Activated CD4-positive, alpha-beta T cell treated with anti-CD3 and anti-CD28 coated beads, Interleukin-2, amount 50 U/mL, for 48 hours (primary cell): ENCODE measurements at regions not wholly inside any gene's neighbourhood (a gene's known extent, or its start where the extent isn't known, plus 50 kb on each side); places are given as distances from the start of the nearest gene placed in this dataset.
"Not testable (repeated sequence)": the region's sequence is repeated elsewhere in the genome, so short reads cannot be mapped to it uniquely, and the experiment has no call there.

ENCODE experiments used
- DNase-seq, 2 experiments: peaks; one replicate each; pipeline ENCODE4 v3.0.0-alpha.2; 2020

DNA sequence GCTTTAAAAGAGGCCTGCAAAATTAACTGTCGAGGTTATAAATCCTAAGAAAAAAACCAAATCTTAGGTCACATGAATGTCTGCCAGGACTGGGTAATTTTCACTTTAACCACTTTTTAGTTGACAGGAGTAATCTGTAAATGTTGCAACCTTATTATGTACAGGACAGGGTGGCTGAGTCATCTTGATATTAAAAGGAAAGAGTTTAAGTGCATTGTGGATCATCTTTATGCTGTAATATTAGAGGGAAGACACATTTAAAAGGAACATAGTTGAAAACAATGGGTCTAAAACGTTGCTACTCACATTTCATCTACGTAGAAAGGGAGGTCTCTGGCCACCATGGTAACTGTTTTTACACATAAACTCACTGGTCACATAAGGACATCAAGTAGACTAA, 115.5 kb downstream of the LSMEM1 start:
- no peak for DNase-seq

DNA sequence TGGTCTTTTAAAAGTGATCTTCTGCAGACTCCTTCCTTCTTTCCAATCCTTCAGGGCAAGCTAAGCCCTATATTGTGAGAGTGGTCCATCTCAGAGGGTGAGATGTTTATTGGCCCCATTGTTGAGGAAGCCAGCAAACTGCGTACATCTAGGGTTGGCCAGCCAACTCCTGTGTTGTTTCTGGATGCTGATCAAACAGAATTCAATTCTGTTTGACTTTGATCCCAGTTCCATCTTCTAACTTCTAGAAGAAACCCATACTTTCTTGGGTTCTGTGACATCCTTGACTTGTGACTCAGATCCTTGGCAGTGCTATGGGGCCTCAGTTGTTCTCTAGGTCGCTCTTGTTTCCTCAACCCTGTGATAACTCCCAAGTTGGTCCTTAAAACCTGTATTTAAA, 116.2 kb downstream of the LSMEM1 start:
- no peak for DNase-seq

DNA sequence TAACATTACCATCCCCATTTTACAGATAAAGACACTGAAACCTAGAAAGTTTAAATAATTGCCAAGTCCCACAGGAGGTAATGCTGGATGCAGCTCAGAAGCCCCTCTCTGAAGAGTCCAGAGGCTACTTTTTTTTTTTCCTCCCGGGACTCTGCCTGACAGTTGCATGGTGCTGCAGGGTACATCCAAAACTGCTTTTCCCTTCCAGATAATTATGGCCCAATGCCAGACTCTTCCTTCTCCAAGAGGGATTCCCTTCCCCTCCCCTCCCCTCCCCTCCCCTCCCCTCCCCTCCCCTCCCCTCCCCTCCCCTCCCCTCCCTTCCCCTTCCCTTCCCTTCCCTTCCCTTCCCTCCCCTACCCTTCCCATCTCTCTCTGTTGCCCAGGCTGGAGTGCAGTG, 122.9 kb downstream of the LSMEM1 start:
- no peak for DNase-seq

DNA sequence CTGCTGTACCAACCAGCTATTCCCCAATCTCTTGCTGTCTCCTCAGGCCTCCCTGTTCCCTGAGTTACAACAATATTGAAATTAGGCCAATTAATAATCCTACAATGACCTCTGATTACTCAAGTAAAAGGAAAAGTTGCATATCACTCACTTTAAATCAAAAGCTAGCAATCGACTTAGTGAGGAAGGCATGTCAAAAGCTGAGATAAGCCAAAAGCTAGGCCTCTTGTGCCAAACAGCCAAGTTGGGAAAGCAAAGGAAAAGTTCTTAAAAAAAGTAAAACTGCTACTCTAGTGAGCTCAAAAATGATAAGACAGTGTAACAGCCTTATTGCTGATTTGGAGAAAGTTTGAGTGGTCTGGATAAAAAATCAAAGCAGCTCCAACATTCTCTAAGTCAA, 129.8 kb downstream of the LSMEM1 start:
- no peak for DNase-seq

DNA sequence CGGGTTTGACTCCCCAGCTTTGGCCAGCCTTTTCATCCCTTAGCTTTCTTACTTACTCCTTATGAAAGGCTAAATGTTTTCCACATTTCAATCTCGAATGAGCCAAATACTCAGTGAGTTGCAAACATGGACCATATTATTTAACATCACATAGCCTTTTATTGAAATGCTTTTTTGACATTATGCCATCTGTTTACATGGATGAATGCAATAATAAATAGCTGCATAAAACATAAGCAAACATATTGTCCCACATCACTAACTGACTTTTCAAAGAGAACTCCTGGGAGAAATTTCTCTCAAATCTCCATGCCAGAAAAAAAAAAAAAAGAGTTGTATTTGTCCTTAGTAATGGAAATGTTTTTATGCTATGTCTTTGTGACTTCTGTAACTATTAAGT, 134.9 kb downstream of the LSMEM1 start:
- DNase-seq, result no peak

DNA sequence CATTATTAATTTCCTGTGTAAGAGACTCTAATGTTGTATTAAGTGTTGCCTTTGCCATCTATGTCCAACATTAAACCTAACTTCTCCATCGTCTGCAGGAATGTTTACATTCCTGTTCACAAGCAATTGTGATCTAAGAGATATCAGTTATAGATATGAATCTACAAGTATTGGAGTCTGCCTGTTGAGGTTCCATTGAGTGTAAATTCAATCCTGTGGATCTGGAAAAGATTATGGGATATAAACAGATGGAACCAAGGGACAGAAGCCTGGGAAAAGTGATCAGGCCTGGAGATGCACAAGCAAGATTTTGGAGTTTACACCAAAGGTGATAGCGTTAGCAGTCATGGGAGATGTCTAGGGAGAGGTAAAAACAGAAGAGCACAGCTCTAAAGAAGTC, 135.5 kb downstream of the LSMEM1 start:
- DNase-seq, result no peak

DNA sequence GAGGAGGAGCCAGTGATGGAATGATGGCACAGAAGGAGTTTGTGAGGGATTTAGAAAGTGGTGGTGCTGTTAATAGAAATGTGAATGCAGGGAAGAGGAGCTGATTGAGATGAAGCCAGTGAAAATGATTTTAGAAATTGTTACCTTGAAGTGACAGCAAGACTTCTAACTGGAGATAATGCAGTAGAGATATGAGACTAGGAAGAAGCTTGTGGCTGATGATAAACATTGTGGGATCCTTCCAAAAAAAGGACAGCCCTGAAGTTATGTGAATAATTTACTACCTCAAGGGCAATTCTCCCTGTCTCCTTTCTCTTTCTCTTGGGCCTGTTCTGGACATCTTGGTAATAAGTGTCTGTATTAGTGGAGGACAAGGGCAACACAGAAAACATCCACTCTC, 138.6 kb downstream of the LSMEM1 start:
- no peak for DNase-seq

DNA sequence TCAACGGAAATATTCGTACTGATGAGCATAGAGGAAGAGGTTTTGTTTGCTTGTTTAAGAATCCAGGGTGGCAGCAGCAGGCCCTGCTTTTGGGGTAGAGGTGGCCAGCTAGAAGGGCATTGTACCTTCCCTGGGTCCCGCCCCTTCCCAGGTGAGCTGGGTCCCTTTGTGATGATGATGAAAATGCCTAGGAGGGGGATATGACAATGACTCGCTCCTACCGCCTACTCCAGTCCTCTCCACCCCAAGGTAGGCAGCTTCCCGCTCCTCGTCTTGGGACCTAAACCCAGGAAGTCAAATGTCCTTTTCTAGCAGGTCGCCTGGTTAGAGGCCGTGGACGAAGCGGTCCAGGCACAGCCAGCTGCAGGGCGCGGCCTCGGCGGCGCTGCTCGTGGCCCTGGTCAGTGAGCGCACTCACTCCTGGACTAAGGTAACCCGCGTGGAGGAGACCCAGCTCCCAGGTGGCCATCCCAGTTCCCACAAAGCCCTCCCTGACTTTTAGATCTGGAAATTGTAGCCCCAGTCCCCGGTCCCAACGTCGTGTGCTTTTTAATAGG, 141.4 kb downstream of the LSMEM1 start:
- DNase-seq, result no peak

DNA sequence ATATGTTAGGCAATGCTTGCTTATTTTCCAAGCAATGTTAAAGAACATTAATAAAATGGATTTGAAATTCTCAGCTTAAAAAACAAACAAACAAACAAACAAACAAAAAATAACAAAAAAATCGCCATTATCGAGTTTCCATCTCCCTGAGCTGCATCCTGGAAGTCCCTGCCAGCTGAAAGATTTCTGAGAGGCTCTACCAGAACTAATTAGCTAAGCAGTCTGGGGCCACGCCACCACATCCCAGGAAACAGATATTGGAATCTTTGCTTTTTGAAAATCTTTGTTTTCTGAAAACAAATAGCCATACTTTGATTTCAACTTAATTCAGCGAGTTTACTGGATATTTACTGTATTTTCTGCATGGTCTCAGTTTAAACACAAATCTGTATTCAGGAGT, 143.6 kb downstream of the LSMEM1 start:
- DNase-seq, result no peak

DNA sequence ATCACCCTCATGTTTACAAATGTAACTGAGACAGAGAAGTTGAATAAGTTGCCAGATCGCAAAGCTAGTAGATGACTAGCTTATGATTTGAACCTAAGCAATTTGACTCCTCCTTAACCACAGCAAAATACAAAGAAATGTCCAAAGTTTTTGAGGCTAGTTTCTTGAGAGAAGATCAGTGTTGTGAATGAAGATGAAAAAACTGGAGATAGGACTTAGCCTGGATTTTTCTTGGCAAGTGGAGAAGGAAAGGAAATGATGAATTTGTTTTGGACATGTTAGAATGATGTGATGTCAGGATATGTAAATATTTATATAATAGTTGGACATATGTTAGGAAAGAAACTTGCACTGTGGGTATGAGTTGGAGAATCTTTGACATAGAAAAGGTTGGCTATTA, 149.8 kb downstream of the LSMEM1 start:
- no peak for DNase-seq

DNA sequence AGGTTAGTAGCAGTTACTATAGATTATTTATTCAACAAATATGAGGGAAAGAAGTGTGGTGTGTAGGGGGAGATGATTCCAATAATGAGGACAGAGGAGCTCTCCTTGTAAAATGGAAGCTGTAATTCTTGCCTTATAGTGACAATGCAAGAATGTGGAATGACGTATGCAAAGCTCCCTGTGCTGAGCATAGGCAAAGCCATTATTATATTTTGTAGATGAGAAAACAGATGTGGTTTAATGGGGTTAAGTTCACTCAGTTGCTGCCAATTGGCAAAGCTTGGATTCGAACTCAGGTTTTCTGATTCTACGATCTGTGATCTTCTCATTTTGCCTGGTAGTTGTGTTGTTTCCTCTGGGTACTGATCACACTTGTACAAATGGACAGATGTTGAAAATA, 153.3 kb downstream of the LSMEM1 start:
- no peak for DNase-seq

DNA sequence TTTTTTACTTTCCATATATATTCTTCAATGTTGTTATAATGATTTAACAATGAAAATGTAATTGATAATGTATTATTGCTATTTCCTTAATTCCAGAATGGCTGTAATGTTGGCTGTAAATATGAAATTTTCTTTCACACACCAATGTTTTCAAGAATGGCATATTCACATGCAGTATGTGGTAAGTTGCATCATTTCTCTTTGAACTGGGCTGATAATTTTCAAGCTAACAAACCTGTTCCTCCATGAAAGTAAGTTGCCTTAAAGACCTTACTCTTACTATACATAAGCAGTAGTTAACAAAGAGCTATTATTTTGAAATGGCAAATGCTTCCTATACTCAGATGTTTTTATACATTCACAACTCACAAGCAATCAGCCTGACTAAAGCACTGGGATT, 154.5 kb downstream of the TMEM168 start:
- DNase-seq, result no peak

DNA sequence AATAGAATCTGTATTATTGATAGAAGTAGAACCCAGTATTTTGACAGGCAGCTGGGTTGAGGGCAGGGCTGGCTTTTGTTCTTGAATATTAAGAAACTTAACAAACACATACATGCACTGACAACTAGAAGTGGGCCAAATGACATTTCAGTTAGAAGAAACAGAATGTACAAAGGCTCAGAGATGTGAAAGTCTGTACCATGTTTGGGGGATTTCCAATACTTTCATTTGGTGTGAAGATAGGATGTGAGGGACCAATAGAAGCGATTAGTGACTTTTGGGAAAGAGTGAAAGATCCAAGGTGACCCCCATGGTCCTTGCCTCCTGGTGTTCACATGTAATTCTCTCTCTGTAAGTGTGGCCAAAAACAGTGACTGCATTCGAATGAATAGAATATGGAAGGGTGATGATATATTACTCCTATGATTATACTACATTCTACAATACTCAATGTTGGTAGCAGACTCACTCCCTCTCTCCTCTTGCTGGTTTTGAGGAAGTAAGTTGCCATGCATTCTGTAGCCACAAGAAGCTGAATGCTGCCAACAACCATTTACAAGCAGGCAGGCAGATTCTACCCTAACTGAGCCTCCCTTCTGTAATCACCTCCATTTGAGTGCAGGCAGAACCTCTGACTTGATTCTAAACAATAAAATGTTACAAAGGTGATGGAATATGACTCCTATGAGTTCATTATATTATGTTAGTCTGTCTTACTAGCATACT, 151.4 kb downstream of the TMEM168 start:
- no peak for DNase-seq

DNA sequence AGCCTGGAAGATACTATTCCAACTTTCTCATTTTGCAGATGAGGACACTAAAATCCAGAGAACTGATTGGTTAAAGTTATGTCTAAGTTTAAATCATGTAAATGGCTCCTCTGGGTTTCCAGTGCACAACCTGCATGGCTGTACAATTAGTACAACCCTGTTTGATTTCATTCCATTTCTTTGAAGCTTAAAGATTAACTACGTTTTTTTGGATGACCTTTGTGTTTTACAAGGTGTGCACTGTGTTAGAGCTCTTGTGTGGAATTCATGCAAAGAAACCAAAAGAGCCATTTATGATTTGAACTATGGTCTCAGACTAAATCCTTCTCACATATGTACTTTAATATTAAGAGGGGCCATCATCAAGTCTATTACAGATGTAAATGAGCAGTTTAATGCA, 149.5 kb downstream of the TMEM168 start:
- no peak for DNase-seq

DNA sequence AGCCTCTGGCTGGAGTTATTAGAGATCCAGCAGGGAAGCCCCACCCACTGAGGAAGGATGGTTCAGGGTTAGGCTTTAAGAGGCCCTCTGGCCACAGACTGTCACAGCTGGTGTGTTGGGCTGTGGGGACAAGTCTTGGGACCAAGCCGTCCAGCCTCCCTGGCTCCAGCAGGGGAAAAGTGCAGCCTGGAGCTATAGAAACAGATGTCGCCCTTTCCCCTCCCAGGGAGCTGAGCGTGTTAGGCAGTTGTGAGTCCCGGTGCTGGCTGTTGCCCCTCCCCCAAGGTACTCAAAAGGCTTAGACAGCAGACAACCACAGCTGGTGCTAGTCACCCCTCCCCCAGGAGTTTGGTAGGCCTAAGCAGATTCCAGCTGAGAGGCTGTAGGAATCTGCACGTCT, 143.4 kb downstream of the TMEM168 start:
- no peak for DNase-seq

DNA sequence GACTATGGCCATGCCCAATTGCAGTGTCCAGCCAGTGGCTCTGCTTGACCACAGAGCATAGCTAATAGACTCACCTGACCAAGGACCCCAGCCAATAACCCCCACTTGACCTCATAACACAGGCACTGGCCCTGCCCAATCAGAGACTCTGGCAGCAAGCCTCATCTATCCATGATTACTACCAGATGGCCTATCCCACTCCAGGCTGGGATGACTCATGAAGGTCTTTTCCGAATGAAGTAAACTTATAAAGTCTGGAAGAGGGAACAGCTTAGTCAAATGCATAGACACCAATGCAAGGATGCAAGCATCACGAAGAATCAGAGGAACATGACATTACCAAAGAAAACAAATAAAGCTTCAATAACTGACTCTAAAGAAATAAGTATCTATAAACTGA, 141.4 kb downstream of the TMEM168 start:
- DNase-seq, result no peak

DNA sequence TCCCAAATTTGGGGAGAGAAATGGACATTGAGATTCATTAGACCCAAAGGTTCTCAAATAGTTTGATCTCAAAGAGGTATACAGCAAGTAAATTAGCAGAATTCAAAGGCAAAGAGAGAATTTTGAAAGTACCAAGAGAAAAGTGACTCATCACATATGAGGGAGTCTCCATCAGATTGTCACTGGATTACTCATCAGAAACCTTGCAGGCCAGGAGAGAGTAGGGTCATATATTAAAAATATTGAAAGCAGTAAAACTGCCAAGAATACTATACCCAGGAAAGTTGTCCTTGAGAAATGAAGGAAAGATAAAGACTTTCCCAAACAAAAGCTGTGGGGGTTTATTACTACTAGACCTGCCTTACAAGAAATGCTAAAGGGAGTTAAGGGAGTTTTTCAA, 140.6 kb downstream of the TMEM168 start:
- no peak for DNase-seq

DNA sequence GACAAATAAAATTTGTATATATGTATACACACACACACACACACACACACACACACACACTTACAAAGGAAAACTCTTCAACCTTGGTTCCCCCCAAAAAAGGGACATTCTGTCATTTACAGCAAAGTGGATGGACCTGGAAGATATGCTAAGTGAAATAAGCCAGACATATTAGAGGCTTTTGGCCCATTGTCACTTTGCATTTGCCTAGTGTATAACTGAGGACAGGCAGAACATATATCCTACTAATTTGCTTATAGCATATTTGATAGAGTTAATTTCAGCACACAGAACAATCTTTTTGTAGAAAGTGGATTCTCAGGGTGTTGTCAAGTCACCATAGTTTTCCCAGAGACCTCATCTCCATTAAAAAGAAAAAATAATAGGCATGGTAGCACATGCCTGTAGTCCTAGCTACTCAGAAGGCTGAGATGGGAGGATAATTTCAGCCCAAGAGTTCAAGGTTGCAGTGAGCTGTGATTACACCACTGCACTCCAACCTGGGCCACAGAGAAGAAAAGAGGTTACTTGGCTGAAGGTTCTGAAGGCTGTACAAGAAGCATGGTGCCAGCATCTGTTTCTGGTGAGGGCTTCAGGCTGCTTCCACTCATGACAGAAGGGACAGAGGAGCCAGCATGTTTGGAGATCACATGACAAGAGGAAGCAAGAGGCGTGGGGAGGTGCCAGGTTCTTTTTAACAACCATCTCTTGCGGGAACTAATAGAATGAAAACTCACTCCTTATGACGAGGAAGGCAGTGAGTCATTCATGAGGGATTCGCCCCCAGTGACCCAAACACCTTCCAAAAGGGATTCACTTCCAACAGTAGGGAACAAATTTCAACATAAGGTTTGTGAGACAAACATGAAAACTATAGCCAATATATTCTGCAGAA, 135.6 kb downstream of the TMEM168 start:
- DNase-seq, result no peak

DNA sequence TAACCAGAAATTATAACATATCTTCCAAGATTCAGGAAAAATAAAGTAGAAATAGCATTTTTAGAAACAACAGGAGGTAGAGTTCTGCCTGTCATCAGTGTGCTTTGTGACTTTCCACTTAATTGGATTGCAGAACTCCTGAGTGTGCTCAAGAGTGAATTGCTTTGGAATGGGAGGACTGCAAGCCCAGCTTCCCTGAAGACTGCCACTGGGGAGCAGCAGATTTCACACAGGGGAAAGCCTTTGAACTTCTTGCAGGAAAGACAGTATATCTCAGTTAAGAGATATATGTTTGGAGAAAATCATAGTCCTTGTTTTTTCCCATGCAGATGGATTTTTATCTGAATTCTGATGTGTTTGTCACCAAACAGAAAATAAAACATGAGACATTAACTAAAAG, 124.5 kb downstream of the TMEM168 start:
- DNase-seq, result no peak

DNA sequence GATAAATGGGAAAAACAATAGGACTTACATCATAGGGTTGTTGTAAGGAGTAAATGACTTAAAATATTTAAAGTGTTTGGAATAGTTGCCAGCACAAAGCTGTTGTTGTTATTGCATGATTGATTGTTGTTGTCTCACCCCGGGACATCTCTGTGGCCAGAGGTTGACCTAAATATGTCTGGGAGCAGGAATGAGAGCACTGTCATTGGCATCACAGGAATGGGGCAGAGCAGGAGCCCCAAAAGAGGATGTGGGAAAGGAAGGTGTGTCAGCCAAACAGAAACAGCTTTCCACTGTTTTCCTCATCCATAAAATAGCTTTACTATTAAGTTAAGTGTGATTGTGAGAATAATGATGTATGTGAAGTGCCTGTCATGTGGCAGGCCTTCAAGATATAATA, 121.6 kb downstream of the TMEM168 start:
- DNase-seq, result no peak

DNA sequence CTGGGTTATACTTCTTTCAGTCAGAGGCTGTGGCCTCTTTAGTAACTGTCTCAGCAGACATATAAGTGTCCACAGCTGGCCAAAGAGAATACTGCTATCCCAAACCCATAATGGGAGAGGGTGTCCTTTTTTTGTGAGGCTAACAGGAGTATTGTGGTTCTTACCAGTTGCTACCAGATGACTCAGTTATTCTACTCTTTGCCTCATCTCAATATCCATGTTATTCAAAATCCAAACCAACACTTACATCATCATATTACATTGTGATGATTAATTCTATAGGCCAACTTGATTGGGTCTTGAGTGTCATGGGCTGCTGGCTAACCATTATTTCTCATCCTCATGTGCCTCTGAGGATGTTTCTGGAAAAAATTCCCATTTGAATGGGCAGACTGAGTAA, 120.9 kb downstream of the TMEM168 start:
- DNase-seq, result no peak

DNA sequence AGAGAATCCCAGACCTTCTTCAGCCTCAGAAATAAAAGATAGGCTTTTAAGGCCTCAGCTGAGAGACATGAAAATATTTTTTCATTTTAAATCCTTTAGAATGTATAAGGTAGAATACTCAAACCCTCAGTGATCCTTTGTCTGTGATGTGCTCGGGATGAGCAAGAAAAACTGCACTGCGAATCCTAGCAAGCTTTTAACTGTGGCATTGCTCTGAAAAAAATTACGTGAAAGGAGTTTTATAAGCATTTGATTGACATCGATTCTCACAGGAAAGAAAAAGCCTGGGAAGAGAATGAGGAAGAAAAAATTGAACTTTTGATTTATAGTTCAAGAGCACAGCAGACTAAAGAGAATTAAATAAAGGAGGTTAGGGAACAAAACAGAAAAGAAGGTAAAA, 120.0 kb downstream of the TMEM168 start:
- no peak for DNase-seq

DNA sequence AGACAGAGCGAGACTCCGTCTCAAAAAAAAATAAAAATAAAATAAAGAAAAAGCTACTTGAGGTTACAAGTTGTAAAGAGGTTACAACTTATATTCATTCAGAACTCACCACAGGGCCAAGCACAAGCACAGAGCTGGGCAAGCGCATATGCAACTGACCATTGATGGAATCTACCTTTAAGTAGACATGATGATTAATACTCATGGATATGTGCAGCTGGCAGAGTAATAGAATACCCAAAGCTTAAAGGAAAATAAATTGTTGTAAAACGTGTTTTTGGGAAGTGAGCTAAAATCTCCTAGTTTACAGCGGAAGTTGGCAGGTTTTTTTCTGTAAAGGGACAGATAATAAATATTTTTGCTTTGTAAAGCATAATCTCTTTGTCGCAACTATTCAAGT, 111.6 kb downstream of the TMEM168 start:
- DNase-seq, result no peak

DNA sequence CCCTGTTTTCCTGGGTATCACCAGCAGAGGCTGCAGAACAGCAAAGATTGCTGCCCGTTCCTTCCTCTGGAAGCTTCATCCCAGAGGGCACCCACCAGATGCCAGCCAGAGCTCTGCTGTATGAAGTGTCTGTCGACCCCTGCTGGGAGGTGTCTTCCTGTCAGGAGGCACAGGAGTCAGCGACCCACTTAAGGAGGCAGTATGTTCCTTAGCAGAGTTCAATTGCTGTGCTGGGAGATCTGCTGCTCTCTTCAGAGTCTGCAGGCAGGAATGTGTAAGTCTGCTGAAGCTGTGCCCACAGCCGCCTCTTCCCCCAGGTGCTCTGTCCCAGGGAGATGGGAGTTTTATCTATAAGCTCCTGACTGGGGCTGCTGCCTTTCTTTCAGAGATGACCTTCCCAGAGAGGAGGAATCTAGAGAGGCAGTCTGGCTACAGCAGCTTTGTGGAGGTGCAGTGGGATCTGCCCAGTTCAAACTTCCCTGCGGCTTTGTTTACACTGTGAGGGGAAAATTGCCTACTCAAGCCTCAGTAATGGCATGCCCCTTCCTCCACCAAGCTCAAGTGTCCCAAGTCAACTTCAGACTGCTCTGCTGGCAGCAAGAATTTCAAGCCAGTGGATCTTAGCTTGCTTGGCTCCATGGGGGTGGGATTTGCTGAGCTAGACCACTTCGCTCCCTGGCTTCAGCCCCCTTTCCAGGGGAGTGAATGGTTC, 100.6 kb downstream of the TMEM168 start:
- DNase-seq, result not testable (repeated sequence)
